Left lung (tissue), 4 donors: ENCODE measurements at regions not wholly inside any gene's neighbourhood (a gene's known extent, or its start where the extent isn't known, plus 50 kb on each side); places are given as distances from the start of the nearest gene placed in this dataset.

Experiments used
- ATAC-seq: fragments of 200-7000 bp; cut with Tn5 transposase; one replicate; pipeline ENCODE4 v1.9.1; 2020; ENCODE audit warnings: moderate library complexity
- DNase-seq, 4 donors: peaks; one replicate each; pipeline ENCODE4 v3.0.0-alpha.2; 2013 to 2020
- H3K27ac ChIP-seq, 2 donors: fragments of 200-600 bp; sonication (generic) in 1 of 2; one replicate each; pipeline versions ENCODE4 v1.5.0 to v1.8.0; 2020 to 2021
- H3K27me3 ChIP-seq, 2 donors: fragments of 200-600 bp; sonication (generic) in 1 of 2; one replicate each; pipeline versions ENCODE4 v1.5.0 to v1.8.0; 2020 to 2021
- H3K36me3 ChIP-seq, 2 donors: fragments of 200-600 bp; sonication (generic) in 1 of 2; one replicate each; pipeline versions ENCODE4 v1.5.0 to v1.8.0; 2020 to 2021
- H3K4me1 ChIP-seq, 2 donors: fragments of 200-600 bp; one replicate each; pipeline ENCODE4 v1.8.0; 2021
- H3K4me3 ChIP-seq, 2 donors: fragments of 200-600 bp; sonication (generic) in 1 of 2; one replicate each; pipeline versions ENCODE4 v1.5.0 to v1.8.0; 2020 to 2021; ENCODE audit warnings: mild to moderate bottlenecking in 1 of 2
- H3K9me3 ChIP-seq, 2 donors: fragments of 200-600 bp; sonication (generic) in 1 of 2; one replicate each; pipeline versions ENCODE4 v1.5.0 to v1.8.0; 2020 to 2021
- CTCF ChIP-seq, 2 donors: fragments of 200-600 bp; sonication (generic) in 1 of 2; IDR thresholded peaks; one replicate each; pipeline versions ENCODE4 v1.5.0 to v1.8.0; 2021; ENCODE audit warnings: antibody characterized with exemption in 2 of 2
- intact Hi-C, 2 donors: fragments of 100-400 bp; cut with DNase I; formaldehyde crosslinking; loops; one replicate each; pipeline versions ENCODE4 v1.11.2 to v1.14.2; 2022
- donor health status: DM: no; HTN: yes; CAD: no.
- donor health status: DM: no; HTN: no; CAD: no.

- Histone ChIP-seq H3K4me3 (no peak overlapping the region), H3K9me3 (no peaks in the 10 kb centered on the region), H3K27me3 (no peaks in the 10 kb centered on the region), H3K4me1 (no peaks in the 10 kb centered on the region), H3K36me3 (no peaks in the 10 kb centered on the region), H3K27ac (no peak overlapping the region)
- no peak for ATAC-seq
- no peak for DNase-seq
- intact Hi-C loops, result no loop called here
- no peak for TF ChIP-seq CTCF (IDR thresholded peaks at IDR 0.05)
Observed at GRCh38 chr3:53999725-54000124, 108.1 kb upstream of the SELENOK start.

GRCh38 chr3:53998980-53999379 is 107.3 kb upstream of the SELENOK start:
- TF ChIP-seq CTCF (IDR thresholded peaks at IDR 0.05), result no peak
- no peaks in the 10 kb centered on the region for H3K4me1 ChIP-seq
- DNase-seq, result no peak
- no peaks in the 10 kb centered on the region for H3K27me3 ChIP-seq
- intact Hi-C loops, result no loop called here
- ATAC-seq, result no peak
- H3K9me3 ChIP-seq, result no peaks in the 10 kb centered on the region
- no peak overlapping the region for H3K4me3 ChIP-seq
- H3K36me3 ChIP-seq, result no peaks in the 10 kb centered on the region
- H3K27ac ChIP-seq, result no peak overlapping the region

GRCh38 chr3:53997476-53997875 is 105.8 kb upstream of the SELENOK start:
- TF ChIP-seq CTCF (IDR thresholded peaks at IDR 0.05), result no peak
- no peak overlapping the region for H3K4me3 ChIP-seq
- intact Hi-C loops, result no loop called here
- H3K27ac ChIP-seq, result no peak overlapping the region
- H3K4me1 ChIP-seq, result no peaks in the 10 kb centered on the region
- ATAC-seq (no peak), DNase-seq (no peak)
- no peaks in the 10 kb centered on the region for H3K36me3 ChIP-seq
- H3K9me3 ChIP-seq, result no peaks in the 10 kb centered on the region
- no peaks in the 10 kb centered on the region for H3K27me3 ChIP-seq

- TF ChIP-seq CTCF (IDR thresholded peaks at IDR 0.05), result no peak
Observed at GRCh38 chr3:53996141-53996874, 104.6 kb upstream of the SELENOK start.

DNA sequence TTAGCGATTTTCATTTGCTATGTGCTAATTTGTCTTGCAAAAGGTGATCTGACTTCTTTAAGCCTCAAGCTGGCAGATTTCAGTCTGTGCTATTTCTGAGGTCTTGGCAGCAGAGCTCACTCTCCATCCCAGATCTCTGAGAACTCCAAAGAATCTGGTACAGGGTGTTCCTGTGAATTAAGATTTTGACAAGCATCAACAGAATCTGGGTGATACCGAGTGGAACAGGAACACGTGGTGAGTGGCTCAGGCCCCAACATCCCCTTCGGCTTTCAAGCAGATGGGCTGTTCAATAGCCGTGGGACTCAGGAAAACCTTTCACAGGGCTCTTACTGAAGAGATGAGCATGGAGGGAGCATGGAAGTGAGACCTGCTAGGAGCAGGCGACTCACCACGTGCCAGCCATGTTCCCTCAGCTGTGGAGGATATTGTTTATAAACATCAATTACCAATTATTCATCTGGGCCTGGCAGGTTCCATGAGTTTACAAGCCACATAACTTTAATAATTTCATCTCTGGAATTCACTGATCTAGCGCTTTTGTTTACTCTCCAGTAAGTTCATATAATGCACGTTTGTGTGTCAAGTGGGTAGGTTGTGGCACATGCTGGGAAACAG is 103.4 kb upstream of the SELENOK start:
- H3K27ac ChIP-seq, result no peak overlapping the region

More at GRCh38 chr3:53996141-53996874, 104.6 kb upstream of the SELENOK start:
- no peaks in the 10 kb centered on the region for H3K36me3 ChIP-seq
- intact Hi-C loops, result no loop called here
- H3K4me1 ChIP-seq, result no peaks in the 10 kb centered on the region
- H3K27ac ChIP-seq, result no peak overlapping the region
- no peaks in the 10 kb centered on the region for H3K27me3 ChIP-seq
- DNase-seq (no peak), ATAC-seq (peak; percentile 22)
- H3K4me3 ChIP-seq, result no peak overlapping the region
- no peaks in the 10 kb centered on the region for H3K9me3 ChIP-seq

More for the DNA sequence above, 103.4 kb upstream of the SELENOK start:
- intact Hi-C loops, result no loop called here
- DNase-seq (no peak), ATAC-seq (no peak)
- Histone ChIP-seq H3K9me3 (no peaks in the 10 kb centered on the region), H3K27me3 (no peaks in the 10 kb centered on the region), H3K36me3 (no peaks in the 10 kb centered on the region), H3K4me1 (no peaks in the 10 kb centered on the region), H3K4me3 (no peak overlapping the region)
- no peak for TF ChIP-seq CTCF (IDR thresholded peaks at IDR 0.05)
